Caco-2 (cell line): ENCODE measurements at regions not wholly inside any gene's neighbourhood (a gene's known extent, or its start where the extent isn't known, plus 50 kb on each side); places are given as distances from the start of the nearest gene placed in this dataset.

Experiments
- BruUV-seq: library from RNA; stranded (reverse); fragments of 400-500 nt; replicated peaks from 2 replicates; lab custom pipeline; 2021; lab: Mats Ljungman, UMichigan
- CTCF ChIA-PET: fragments of 300-600 bp; sonication (Branson Sonifier 250); formaldehyde crosslinking; loops from one replicate; lab custom pipeline; 2022; ENCODE audit warnings: antibody characterized with exemption; lab: Charles Lee
- POLR2A ChIA-PET: fragments of 300-600 bp; sonication (Branson Sonifier 250); formaldehyde crosslinking; loops from one replicate; lab custom pipeline; 2022; ENCODE audit warnings: antibody characterized with exemption; lab: Charles Lee
- DNase-seq, 2 experiments: peaks; one replicate each; pipeline versions ENCODE4 v3.0.0 to v3.0.0-alpha.2; 2020 to 2022
- H3K27me3 ChIP-seq: replicated peaks from 2 replicates; pipeline ENCODE4 v1.6.0; 2011; ENCODE audit warnings: low read length; ENCODE audit not compliant: control insufficient read depth, insufficient read depth
- H3K36me3 ChIP-seq: 2 replicates; pipeline ENCODE4 v1.5.1; 2011; ENCODE audit warnings: low read length; ENCODE audit not compliant: control insufficient read depth, insufficient read depth
- H3K4me1 ChIP-seq: fragments of 250-450 bp; sonication (Bioruptor Pico); 2 replicates; pipeline ENCODE4 v1.5.1; 2020; ENCODE audit warnings: mild to moderate bottlenecking
- H3K4me3 ChIP-seq: 2 replicates; pipeline ENCODE4 v1.5.1; 2011; ENCODE audit warnings: low read depth, mild to moderate bottlenecking, control low read depth, low read length
- H3K9me3 ChIP-seq: fragments of 250-450 bp; sonication (Bioruptor Pico); 2 replicates; pipeline ENCODE4 v1.5.1; 2020; ENCODE audit warnings: mild to moderate bottlenecking, moderate library complexity
- H3K27ac Mint-ChIP-seq: one replicate; pipeline ENCODE4 v1.8.0; 2022; ENCODE audit warnings: mixed read lengths; ENCODE audit not compliant: unreplicated experiment
- H3K27me3 Mint-ChIP-seq: one replicate; pipeline ENCODE4 v1.8.0; 2022; ENCODE audit warnings: mixed read lengths; ENCODE audit not compliant: insufficient read depth, unreplicated experiment
- H3K36me3 Mint-ChIP-seq: one replicate; pipeline ENCODE4 v1.8.0; 2022; ENCODE audit warnings: mild to moderate bottlenecking, mixed read lengths; ENCODE audit not compliant: insufficient read depth, unreplicated experiment
- H3K4me1 Mint-ChIP-seq: one replicate; pipeline ENCODE4 v1.8.0; 2022; ENCODE audit warnings: low read depth, mixed read lengths; ENCODE audit not compliant: unreplicated experiment
- H3K4me3 Mint-ChIP-seq: one replicate; pipeline ENCODE4 v1.8.0; 2022; ENCODE audit warnings: mild to moderate bottlenecking, moderate library complexity, mixed read lengths; ENCODE audit not compliant: unreplicated experiment
- H3K9me3 Mint-ChIP-seq: one replicate; pipeline ENCODE4 v1.8.0; 2022; ENCODE audit warnings: mixed read lengths; ENCODE audit not compliant: unreplicated experiment
- intact Hi-C: fragments of 100-400 bp; cut with micrococcal nuclease; formaldehyde crosslinking; loops from one replicate; pipeline ENCODE4 v1.10.0; 2022; ENCODE audit not compliant: unreplicated experiment
- TF ChIP-seq, protein P1 (sequence below), 2 experiments: fragments of 200-600 bp in 1 of 2; IDR thresholded peaks; 1 replicate in 1 of 2; 2 replicates in 1 of 2; pipeline versions ENCODE4 v1.5.1 to v1.8.0; 2011 to 2022; ENCODE audit warnings: antibody characterized with exemption in 1 of 2, control low read depth in 1 of 2, inconsistent platforms in 1 of 2, low read depth in 1 of 2, low read length in 1 of 2, mild to moderate bottlenecking in 1 of 2, moderate library complexity in 1 of 2; ENCODE audit not compliant: insufficient read depth in 1 of 2, severe bottlenecking in 1 of 2, unreplicated experiment in 1 of 2

DNA sequence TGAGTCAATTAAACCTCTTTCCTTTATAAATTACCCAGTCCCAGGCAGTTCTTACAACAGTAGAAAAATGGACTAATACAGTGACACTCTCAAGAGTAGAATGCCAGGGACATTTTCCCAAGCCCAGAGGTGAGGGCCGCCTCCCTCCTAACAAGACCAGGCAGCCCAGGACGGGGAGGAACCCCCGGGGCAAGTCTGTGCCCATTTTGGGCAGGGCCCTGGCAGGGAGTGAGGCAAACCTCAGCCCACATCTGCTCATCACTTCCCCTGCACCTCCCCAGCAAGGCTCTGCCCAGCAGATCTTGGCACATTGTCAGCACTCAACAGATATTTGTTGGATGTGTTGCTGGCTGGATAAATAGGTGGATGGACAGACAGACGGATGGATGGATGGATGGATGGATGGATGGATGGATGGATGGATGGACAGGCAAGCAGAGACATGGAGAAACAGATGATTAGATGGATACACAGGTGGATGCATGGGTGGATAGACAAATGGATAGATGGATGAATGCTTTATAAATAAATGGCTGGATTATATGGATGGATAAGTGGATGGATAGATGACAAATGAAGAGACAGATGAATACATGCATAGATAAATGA is 271.3 kb downstream of the PARN start:
- H3K9me3 ChIP-seq: no peaks in the 10 kb centered on the region
- BruUV-seq: no TSS peak
- H3K27me3 ChIP-seq: no peaks in the 10 kb centered on the region
- intact Hi-C loops: no loop called here
- TF ChIP-seq, protein P1, sequence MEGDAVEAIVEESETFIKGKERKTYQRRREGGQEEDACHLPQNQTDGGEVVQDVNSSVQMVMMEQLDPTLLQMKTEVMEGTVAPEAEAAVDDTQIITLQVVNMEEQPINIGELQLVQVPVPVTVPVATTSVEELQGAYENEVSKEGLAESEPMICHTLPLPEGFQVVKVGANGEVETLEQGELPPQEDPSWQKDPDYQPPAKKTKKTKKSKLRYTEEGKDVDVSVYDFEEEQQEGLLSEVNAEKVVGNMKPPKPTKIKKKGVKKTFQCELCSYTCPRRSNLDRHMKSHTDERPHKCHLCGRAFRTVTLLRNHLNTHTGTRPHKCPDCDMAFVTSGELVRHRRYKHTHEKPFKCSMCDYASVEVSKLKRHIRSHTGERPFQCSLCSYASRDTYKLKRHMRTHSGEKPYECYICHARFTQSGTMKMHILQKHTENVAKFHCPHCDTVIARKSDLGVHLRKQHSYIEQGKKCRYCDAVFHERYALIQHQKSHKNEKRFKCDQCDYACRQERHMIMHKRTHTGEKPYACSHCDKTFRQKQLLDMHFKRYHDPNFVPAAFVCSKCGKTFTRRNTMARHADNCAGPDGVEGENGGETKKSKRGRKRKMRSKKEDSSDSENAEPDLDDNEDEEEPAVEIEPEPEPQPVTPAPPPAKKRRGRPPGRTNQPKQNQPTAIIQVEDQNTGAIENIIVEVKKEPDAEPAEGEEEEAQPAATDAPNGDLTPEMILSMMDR (IDR thresholded peaks at IDR 0.05; ENCODE audit: insufficient read depth in 1 of 2, low read depth in 1 of 2, low read length in 1 of 2, severe bottlenecking in 1 of 2, unreplicated experiment in 1 of 2): no peak
- no peaks in the 10 kb centered on the region for H3K4me1 ChIP-seq
- Mint-ChIP-seq H3K4me1 (no peaks in the 10 kb centered on the region), H3K36me3 (no peaks in the 10 kb centered on the region), H3K4me3 (no peak overlapping the region), H3K27me3 (no peaks in the 10 kb centered on the region), H3K9me3 (no peaks in the 10 kb centered on the region), H3K27ac (no peak overlapping the region)
- DNase-seq: no peak
- no peaks in the 10 kb centered on the region for H3K36me3 ChIP-seq
- ChIA-PET CTCF (no interaction called here), POLR2A (no interaction called here)
- no peak overlapping the region for H3K4me3 ChIP-seq

DNA sequence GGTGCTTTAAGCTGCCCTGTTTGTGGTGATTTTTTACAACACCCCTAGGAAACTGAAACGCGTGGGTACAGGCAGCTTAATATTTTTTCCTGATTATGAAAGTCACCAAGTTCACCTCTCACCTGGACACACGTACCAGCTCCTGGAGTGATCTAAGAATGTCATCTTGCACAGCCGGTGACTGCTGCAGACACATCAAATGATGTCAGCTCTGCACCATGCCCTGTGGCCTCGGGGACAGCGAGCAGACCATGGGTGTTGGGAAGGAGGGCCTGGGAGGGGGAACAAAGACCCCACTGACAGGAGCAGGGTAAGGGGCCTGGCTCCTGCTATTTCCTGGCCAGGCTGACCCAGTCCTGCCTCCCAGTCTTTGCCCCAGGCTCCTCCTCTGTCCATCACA is 272.7 kb downstream of the PARN start:
- Mint-ChIP-seq H3K4me3 (no peak overlapping the region), H3K27me3 (no peaks in the 10 kb centered on the region), H3K27ac (no peak overlapping the region), H3K9me3 (no peaks in the 10 kb centered on the region), H3K36me3 (no peaks in the 10 kb centered on the region), H3K4me1 (no peaks in the 10 kb centered on the region)
- no peaks in the 10 kb centered on the region for H3K4me1 ChIP-seq
- no TSS peak for BruUV-seq
- intact Hi-C loops: no loop called here
- no peaks in the 10 kb centered on the region for H3K9me3 ChIP-seq
- ChIA-PET POLR2A (no interaction called here), CTCF (interaction anchor here (0.6 kb wide), 1 partner anchor 40 kb away, joined by 7 read pairs; no protein-coding TSS in a partner anchor)
- DNase-seq: no peak
- no peaks in the 10 kb centered on the region for H3K36me3 ChIP-seq
- TF ChIP-seq, protein P1 (IDR thresholded peaks at IDR 0.05; ENCODE audit: insufficient read depth in 1 of 2, low read depth in 1 of 2, low read length in 1 of 2, severe bottlenecking in 1 of 2, unreplicated experiment in 1 of 2): no peak
- H3K27me3 ChIP-seq: no peaks in the 10 kb centered on the region
- H3K4me3 ChIP-seq: no peak overlapping the region

DNA sequence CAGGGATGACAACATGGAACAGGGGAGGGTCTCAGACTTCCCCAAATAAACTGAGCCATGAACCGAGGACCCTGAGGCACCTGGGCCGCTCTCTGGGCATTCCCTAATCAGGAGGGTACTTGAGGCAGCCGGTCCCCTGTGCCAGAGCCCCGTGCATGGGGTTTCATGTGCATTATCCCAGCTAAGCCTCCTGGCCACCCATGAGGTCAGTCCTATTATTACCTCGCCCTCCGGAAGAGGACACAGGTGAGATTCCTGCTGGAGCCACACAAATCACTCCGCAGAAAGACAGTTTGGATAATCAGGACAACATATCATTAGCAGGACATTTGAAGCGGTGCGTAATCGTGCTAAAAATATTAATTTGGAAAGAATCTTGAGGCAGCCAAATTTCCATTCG is 274.0 kb downstream of the PARN start:
- Mint-ChIP-seq H3K27me3 (no peaks in the 10 kb centered on the region), H3K9me3 (no peaks in the 10 kb centered on the region), H3K4me1 (no peaks in the 10 kb centered on the region), H3K27ac (no peak overlapping the region), H3K36me3 (no peaks in the 10 kb centered on the region), H3K4me3 (no peak overlapping the region)
- intact Hi-C loops: no loop called here
- DNase-seq: no peak
- Histone ChIP-seq H3K9me3 (no peaks in the 10 kb centered on the region), H3K4me1 (no peaks in the 10 kb centered on the region), H3K36me3 (no peaks in the 10 kb centered on the region), H3K27me3 (no peaks in the 10 kb centered on the region), H3K4me3 (no peak overlapping the region)
- ChIA-PET POLR2A (no interaction called here), CTCF (no interaction called here)
- TF ChIP-seq, protein P1 (IDR thresholded peaks at IDR 0.05; ENCODE audit: insufficient read depth in 1 of 2, low read depth in 1 of 2, low read length in 1 of 2, severe bottlenecking in 1 of 2, unreplicated experiment in 1 of 2): no peak
- no TSS peak for BruUV-seq
